ENCODE measurements at regions not wholly inside any gene's neighbourhood (a gene's known extent, or its start where the extent isn't known, plus 50 kb on each side); places are given as distances from the start of the nearest gene placed in this dataset.

DNA sequence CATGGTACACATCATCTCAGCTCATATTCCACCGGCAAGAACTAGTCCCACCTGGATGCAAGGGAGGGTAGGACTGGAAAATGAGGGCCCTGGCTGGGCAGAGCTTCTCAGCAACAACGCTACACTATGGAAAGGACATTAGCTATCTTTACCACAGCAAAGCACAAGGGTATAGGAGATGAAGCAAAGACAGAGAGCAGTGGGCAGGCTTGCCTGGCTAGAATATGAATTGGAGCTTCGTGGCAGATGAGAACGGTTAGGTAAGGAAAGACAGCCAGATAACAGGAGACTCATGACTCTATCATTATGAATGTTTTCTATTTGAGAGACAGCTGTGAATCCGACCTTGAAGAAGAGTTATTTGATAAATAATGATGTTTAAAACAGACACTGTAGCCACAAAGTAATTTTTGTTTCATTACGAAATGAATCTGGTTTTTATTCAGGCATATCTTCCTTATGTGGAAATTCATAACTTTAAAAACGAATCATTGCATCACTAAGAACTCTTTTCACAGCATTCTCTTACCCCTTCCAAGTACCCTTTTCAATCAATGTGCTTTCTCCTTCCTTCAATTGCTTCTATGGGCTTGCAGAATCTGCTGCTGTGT, 59.1 kb upstream of the PCED1B start:
- TF ChIP-seq, protein P1, sequence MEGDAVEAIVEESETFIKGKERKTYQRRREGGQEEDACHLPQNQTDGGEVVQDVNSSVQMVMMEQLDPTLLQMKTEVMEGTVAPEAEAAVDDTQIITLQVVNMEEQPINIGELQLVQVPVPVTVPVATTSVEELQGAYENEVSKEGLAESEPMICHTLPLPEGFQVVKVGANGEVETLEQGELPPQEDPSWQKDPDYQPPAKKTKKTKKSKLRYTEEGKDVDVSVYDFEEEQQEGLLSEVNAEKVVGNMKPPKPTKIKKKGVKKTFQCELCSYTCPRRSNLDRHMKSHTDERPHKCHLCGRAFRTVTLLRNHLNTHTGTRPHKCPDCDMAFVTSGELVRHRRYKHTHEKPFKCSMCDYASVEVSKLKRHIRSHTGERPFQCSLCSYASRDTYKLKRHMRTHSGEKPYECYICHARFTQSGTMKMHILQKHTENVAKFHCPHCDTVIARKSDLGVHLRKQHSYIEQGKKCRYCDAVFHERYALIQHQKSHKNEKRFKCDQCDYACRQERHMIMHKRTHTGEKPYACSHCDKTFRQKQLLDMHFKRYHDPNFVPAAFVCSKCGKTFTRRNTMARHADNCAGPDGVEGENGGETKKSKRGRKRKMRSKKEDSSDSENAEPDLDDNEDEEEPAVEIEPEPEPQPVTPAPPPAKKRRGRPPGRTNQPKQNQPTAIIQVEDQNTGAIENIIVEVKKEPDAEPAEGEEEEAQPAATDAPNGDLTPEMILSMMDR (IDR thresholded peaks at IDR 0.05), result no peak

DNA sequence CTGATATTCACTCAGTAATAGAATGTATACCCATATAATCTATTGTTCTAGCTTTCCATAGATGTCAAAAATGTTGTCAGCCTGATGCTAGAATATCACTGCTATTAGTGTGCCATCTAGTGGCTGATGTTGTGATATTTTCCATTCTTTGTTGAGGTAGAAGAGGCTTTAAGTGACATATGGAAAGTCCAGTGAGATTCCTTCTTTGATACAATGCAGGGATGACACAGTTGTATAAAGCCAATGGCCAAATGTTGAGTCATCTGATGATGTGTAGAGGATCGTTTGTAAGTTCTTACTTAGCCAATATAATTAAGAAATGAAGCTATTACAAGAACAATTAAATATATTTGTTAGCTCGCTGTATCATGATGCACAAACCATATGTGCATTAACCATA, 58.1 kb upstream of the PCED1B start:
- TF ChIP-seq, protein P1 (IDR thresholded peaks at IDR 0.05), result peak; percentile 67

DNA sequence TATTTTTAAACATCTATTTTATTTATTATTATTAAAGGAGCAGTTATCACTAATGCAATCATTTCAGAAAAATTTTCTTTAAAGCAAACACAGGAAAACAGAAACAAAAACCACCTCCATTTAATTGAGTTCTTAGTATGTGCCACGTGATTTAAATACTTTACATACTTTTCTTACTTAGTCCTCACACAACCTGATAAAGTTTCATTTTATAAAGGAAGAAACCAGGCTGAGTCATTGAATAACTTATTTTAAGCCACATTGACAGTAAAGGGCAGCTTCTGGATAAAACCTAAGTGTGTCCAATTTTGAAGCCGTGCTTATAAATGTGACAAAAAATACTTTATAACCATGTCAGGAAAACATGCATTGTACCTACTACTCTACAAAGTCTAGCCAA, 57.1 kb upstream of the PCED1B start:
- TF ChIP-seq, protein P1 (IDR thresholded peaks at IDR 0.05), result no peak

DNA sequence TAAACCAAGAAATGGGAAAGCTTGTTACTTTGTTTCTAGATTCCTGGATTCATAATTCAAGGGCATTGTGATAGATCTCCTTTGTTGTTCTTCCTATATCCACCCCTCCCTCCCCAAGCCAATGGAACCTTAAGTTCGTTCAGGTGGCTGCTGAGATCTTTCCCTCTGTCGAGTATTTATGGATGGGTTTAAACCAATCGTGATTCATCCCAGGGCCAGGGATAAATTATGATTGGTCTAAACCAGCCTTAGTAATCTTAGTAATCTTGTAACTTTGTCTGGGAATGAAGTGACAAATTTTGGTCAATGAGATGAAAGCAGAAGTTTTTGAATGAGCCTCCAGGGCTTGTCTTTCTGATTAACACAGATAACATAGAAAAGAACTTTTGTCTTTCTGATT, 56.1 kb upstream of the PCED1B start:
- TF ChIP-seq, protein P1 (IDR thresholded peaks at IDR 0.05), result no peak

DNA sequence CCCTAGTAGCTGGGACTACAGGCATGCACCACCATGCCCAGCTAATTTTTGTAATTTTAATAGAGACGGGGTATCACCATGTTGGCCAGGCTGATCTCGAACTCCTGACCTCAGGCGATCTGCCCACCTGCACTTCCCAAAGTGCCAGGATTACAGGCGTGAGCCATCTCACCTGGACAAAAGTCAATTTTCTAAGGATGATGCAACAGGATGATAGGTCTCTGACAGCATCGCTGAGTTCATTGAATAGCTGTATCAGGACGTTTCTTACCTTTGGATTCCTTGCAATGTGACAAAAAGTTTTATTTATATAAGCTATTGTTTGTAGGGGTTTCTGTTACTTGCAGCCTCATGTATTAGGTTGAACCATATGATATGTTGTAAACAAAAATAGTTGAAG, 55.5 kb upstream of the PCED1B start:
- TF ChIP-seq, protein P1 (IDR thresholded peaks at IDR 0.05), result no peak

DNA sequence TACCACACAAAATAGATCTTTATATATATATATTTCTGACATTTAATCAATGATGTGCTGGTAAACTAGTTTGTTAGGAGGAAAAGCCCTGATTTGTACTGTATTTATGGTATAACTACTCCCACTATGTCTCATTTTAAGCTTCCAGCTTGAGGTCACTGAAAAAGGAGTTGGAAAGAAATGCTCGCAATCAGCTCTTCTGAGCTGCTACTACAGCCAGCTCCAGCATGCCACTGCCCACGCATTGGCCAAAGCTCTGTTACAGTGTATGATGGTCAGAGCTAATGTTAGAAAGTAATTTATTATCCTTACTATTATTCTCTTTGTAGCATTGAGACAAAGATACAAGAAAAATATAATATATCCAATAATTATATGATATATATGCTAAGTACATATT, 55.0 kb upstream of the PCED1B start:
- TF ChIP-seq, protein P1 (IDR thresholded peaks at IDR 0.05), result no peak

DNA sequence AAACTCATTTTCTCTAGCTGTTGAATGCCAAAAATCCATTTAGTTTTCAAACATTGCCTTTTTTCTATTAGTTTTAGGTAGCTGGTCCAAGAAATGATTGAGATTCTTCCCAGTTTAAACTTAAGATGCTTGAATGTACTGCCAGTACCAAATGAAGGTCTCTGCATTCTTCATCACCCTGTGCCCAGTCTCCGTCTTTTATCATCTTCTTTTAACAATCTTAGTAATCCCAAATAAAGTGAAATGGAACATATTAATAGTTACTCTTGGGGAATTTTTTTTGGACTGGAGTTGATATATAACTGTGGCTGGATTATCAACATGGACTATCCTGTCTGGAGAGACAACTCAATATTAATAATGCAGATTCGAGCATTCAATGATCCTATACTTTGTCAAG, 54.1 kb upstream of the PCED1B start:
- TF ChIP-seq, protein P1 (IDR thresholded peaks at IDR 0.05), result no peak

DNA sequence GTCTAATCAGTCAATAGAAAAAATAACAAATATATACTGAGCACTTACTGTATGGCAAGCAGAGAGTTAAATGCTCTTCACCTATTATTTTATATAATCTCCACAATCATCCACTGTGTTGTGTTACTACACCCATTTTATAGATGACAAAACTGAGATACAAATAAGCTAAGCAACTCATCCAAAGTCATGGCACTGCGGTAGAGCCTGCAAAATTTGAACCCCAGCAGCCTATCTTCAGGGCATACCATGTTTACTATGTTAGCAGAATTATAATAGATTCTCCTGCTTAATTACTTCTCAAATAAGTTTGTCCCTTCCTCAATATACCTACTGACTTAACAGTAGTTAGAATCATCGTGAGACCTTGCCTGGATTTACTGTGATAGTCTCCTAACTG, 53.6 kb upstream of the PCED1B start:
- TF ChIP-seq, protein P1 (IDR thresholded peaks at IDR 0.05), result no peak
